A549 (cell line): ENCODE measurements at regions not wholly inside any gene's neighbourhood (a gene's known extent, or its start where the extent isn't known, plus 50 kb on each side); places are given as distances from the start of the nearest gene placed in this dataset.

Source experiments
- TF ChIP-seq, protein P1 (sequence below): fragments of 200-600 bp; sonication (generic); IDR thresholded peaks from 2 replicates; pipeline ENCODE4 v1.6.1; 2016; ENCODE audit warnings: antibody characterized with exemption, mild to moderate bottlenecking, moderate library complexity
- TF ChIP-seq, protein P2 (sequence below): fragments of >200 bp; sonication (Bioruptor Twin); formaldehyde crosslinking; IDR thresholded peaks from 3 replicates; pipeline ENCODE4 v1.5.1; 2016

DNA sequence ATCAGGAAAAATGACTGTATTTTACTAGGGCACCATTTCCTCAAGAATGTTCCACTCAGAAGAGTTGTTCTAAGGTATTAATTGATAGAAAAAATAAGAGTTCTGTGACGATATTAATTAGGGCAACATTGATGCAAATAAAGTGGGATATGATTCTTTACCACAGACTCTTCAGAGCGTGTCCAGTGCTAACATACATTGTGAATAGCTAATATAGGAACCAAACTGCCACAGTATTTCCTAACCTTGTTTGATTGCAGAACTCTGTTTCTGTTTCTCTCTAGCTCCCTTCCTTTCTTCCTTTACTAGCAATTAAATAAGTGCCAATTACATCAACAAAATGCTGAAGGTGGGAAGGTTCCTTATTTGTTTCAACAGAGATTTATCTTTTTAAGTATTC is 154.1 kb upstream of the CPEB2 start:
- TF ChIP-seq, protein P1, sequence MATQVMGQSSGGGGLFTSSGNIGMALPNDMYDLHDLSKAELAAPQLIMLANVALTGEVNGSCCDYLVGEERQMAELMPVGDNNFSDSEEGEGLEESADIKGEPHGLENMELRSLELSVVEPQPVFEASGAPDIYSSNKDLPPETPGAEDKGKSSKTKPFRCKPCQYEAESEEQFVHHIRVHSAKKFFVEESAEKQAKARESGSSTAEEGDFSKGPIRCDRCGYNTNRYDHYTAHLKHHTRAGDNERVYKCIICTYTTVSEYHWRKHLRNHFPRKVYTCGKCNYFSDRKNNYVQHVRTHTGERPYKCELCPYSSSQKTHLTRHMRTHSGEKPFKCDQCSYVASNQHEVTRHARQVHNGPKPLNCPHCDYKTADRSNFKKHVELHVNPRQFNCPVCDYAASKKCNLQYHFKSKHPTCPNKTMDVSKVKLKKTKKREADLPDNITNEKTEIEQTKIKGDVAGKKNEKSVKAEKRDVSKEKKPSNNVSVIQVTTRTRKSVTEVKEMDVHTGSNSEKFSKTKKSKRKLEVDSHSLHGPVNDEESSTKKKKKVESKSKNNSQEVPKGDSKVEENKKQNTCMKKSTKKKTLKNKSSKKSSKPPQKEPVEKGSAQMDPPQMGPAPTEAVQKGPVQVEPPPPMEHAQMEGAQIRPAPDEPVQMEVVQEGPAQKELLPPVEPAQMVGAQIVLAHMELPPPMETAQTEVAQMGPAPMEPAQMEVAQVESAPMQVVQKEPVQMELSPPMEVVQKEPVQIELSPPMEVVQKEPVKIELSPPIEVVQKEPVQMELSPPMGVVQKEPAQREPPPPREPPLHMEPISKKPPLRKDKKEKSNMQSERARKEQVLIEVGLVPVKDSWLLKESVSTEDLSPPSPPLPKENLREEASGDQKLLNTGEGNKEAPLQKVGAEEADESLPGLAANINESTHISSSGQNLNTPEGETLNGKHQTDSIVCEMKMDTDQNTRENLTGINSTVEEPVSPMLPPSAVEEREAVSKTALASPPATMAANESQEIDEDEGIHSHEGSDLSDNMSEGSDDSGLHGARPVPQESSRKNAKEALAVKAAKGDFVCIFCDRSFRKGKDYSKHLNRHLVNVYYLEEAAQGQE = no peak
- TF ChIP-seq, protein P2, sequence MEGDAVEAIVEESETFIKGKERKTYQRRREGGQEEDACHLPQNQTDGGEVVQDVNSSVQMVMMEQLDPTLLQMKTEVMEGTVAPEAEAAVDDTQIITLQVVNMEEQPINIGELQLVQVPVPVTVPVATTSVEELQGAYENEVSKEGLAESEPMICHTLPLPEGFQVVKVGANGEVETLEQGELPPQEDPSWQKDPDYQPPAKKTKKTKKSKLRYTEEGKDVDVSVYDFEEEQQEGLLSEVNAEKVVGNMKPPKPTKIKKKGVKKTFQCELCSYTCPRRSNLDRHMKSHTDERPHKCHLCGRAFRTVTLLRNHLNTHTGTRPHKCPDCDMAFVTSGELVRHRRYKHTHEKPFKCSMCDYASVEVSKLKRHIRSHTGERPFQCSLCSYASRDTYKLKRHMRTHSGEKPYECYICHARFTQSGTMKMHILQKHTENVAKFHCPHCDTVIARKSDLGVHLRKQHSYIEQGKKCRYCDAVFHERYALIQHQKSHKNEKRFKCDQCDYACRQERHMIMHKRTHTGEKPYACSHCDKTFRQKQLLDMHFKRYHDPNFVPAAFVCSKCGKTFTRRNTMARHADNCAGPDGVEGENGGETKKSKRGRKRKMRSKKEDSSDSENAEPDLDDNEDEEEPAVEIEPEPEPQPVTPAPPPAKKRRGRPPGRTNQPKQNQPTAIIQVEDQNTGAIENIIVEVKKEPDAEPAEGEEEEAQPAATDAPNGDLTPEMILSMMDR = no peak
